H9 (cell line): ENCODE measurements at regions not wholly inside any gene's neighbourhood (a gene's known extent, or its start where the extent isn't known, plus 50 kb on each side); places are given as distances from the start of the nearest gene placed in this dataset.
A peak's percentile ranks its signal among the peaks of the same experiment; 100 is the strongest.

ENCODE experiments used
- DNase-seq: peaks from one replicate; pipeline ENCODE4 v3.0.0-alpha.2; 2017
- H2AFZ ChIP-seq: one replicate; pipeline ENCODE4 v1.6.1; 2013; ENCODE audit warnings: mild to moderate bottlenecking, low read length, control low read depth, moderate library complexity
- H2AK5ac ChIP-seq: 2 replicates; pipeline ENCODE4 v1.6.1; 2013; ENCODE audit warnings: low read length, control low read depth, mixed read lengths; ENCODE audit not compliant: insufficient read length
- H2BK120ac ChIP-seq: one replicate; pipeline ENCODE4 v1.6.1; 2013; ENCODE audit warnings: low read depth, mild to moderate bottlenecking, low read length, control low read depth, inconsistent platforms; ENCODE audit not compliant: poor library complexity, severe bottlenecking
- H2BK12ac ChIP-seq: 2 replicates; pipeline ENCODE4 v1.6.1; 2013; ENCODE audit warnings: low read length, control low read depth, mixed read lengths, low read depth; ENCODE audit not compliant: insufficient read length
- H2BK15ac ChIP-seq: 2 replicates; pipeline ENCODE4 v1.6.1; 2013; ENCODE audit warnings: low read depth, low read length, control low read depth
- H2BK20ac ChIP-seq: one replicate; pipeline ENCODE4 v1.6.1; 2013; ENCODE audit warnings: low read depth, mild to moderate bottlenecking, low read length, control low read depth, inconsistent platforms; ENCODE audit not compliant: poor library complexity, severe bottlenecking
- H2BK5ac ChIP-seq: 2 replicates; pipeline ENCODE4 v1.6.1; 2013; ENCODE audit warnings: low read length, control low read depth, mixed read lengths; ENCODE audit not compliant: insufficient read length
- H3K14ac ChIP-seq: 2 replicates; pipeline ENCODE4 v1.6.1; 2013; ENCODE audit warnings: low read length, control low read depth; ENCODE audit not compliant: insufficient read depth
- H3K18ac ChIP-seq: 2 replicates; pipeline ENCODE4 v1.6.1; 2013; ENCODE audit warnings: low read depth, mild to moderate bottlenecking, mixed read lengths, low read length, control low read depth; ENCODE audit not compliant: insufficient read length
- H3K23ac ChIP-seq: 2 replicates; pipeline ENCODE4 v1.6.1; 2013; ENCODE audit warnings: low read length, control low read depth, mixed read lengths, low read depth; ENCODE audit not compliant: insufficient read length
- H3K23me2 ChIP-seq: 2 replicates; pipeline ENCODE4 v1.6.1; 2013; ENCODE audit warnings: low read depth, mild to moderate bottlenecking, mixed read lengths, low read length, control low read depth; ENCODE audit not compliant: insufficient read length, poor library complexity, severe bottlenecking
- H3K27ac ChIP-seq: 2 replicates; pipeline ENCODE4 v1.5.1; 2013; ENCODE audit warnings: low read length, control low read depth, mixed read lengths, low read depth; ENCODE audit not compliant: insufficient read length
- H3K27me3 ChIP-seq: 2 replicates; pipeline ENCODE4 v1.6.1; 2013; ENCODE audit warnings: low read length, control low read depth, inconsistent platforms; ENCODE audit not compliant: insufficient read depth
- H3K4ac ChIP-seq: 2 replicates; pipeline ENCODE4 v1.6.1; 2013; ENCODE audit warnings: low read depth, mild to moderate bottlenecking, control low read depth, inconsistent platforms, low read length, moderate library complexity
- H3K4me1 ChIP-seq: 2 replicates; pipeline ENCODE4 v1.6.1; 2013; ENCODE audit warnings: low read length, control low read depth, inconsistent platforms; ENCODE audit not compliant: insufficient read depth
- H3K4me2 ChIP-seq: 2 replicates; pipeline ENCODE4 v1.6.1; 2013; ENCODE audit warnings: low read length, control low read depth, mixed read lengths; ENCODE audit not compliant: insufficient read length, insufficient read depth
- H3K56ac ChIP-seq: 2 replicates; pipeline ENCODE4 v1.6.1; 2013; ENCODE audit warnings: low read depth, mild to moderate bottlenecking, mixed read lengths, low read length, control low read depth; ENCODE audit not compliant: insufficient read length
- H3K79me1 ChIP-seq: 2 replicates; pipeline ENCODE4 v1.6.1; 2013; ENCODE audit warnings: low read depth, mild to moderate bottlenecking, moderate library complexity, low read length, control low read depth, inconsistent platforms; ENCODE audit not compliant: insufficient read depth, poor library complexity, severe bottlenecking
- H3K79me2 ChIP-seq: 2 replicates; pipeline ENCODE4 v1.6.1; 2013; ENCODE audit warnings: low read length, control low read depth, inconsistent platforms; ENCODE audit not compliant: insufficient read depth
- H3K9ac ChIP-seq: 2 replicates; pipeline ENCODE4 v1.6.1; 2013; ENCODE audit warnings: low read length, control low read depth, mixed read lengths; ENCODE audit not compliant: insufficient read length; ENCODE audit errors: extremely low read depth
- H3K9me3 ChIP-seq: one replicate; pipeline ENCODE4 v1.6.1; 2013; ENCODE audit warnings: low read depth, low read length, inconsistent platforms; ENCODE audit not compliant: control insufficient read depth
- H3T11ph ChIP-seq: one replicate; pipeline ENCODE4 v1.6.1; 2013; ENCODE audit warnings: mild to moderate bottlenecking, low read length, control low read depth, inconsistent platforms
- H4K20me1 ChIP-seq: one replicate; pipeline ENCODE4 v1.6.1; 2013; ENCODE audit not compliant: control insufficient read depth, insufficient read length, insufficient read depth
- H4K5ac ChIP-seq: 2 replicates; pipeline ENCODE4 v1.6.1; 2013; ENCODE audit warnings: low read depth, mild to moderate bottlenecking, mixed read lengths, low read length, control low read depth; ENCODE audit not compliant: insufficient read length
- H4K8ac ChIP-seq: replicated peaks from 2 replicates; pipeline ENCODE4 v1.6.1; 2013; ENCODE audit warnings: low read length, control low read depth, mixed read lengths, low read depth; ENCODE audit not compliant: insufficient read length
- H4K91ac ChIP-seq: 2 replicates; pipeline ENCODE4 v1.6.1; 2013; ENCODE audit warnings: low read depth, mild to moderate bottlenecking, moderate library complexity, mixed read lengths, low read length, control low read depth; ENCODE audit not compliant: insufficient read length
- H3K27ac Mint-ChIP-seq, 3 experiments: 2 replicates in 2 of 3; 3 replicates in 1 of 3; pipeline ENCODE4 v1.8.0; 2020 to 2021; ENCODE audit warnings: mixed read lengths in 3 of 3, mild to moderate bottlenecking in 1 of 3, moderate library complexity in 1 of 3
- H3K27me3 Mint-ChIP-seq: 2 replicates; pipeline ENCODE4 v1.8.0; 2021; ENCODE audit warnings: low read depth, mild to moderate bottlenecking, moderate library complexity, mixed read lengths
- H3K36me3 Mint-ChIP-seq, 3 experiments: 2 replicates in 2 of 3; 3 replicates in 1 of 3; pipeline ENCODE4 v1.8.0; 2020 to 2021; ENCODE audit warnings: low read depth in 3 of 3, mixed read lengths in 3 of 3; ENCODE audit not compliant: insufficient read depth in 1 of 3
- H3K4me1 Mint-ChIP-seq, 2 experiments: 2 replicates each; pipeline ENCODE4 v1.8.0; 2020; ENCODE audit warnings: mixed read lengths in 2 of 2
- H3K4me3 Mint-ChIP-seq, 2 experiments: 2 replicates in 1 of 2; 3 replicates in 1 of 2; pipeline ENCODE4 v1.8.0; 2020 to 2021; ENCODE audit warnings: mild to moderate bottlenecking in 2 of 2, mixed read lengths in 2 of 2, moderate library complexity in 1 of 2
- H3K9me3 Mint-ChIP-seq, 2 experiments: 2 replicates in 1 of 2; 3 replicates in 1 of 2; pipeline ENCODE4 v1.8.0; 2020; ENCODE audit warnings: mild to moderate bottlenecking in 2 of 2, mixed read lengths in 2 of 2, moderate library complexity in 1 of 2
- WGBS: extraction: QIAGEN DNeasy Blood & Tissue Kit; methylation state at CpG from one replicate; pipeline ENCODE4 v1.1.7; 2013; ENCODE audit warnings: missing lambda C conversion rate, low lambda C conversion rate, mixed read lengths; ENCODE audit not compliant: insufficient read length; ENCODE audit errors: extremely low coverage; 5-methylcytosine and 5-hydroxymethylcytosine counted together
- TF ChIP-seq, protein P1 (sequence below): fragments of 200-600 bp; sonication (generic); conservative IDR thresholded peaks from 3 replicates; pipeline ENCODE4 v1.8.0; 2021; ENCODE audit warnings: antibody characterized with exemption, mild to moderate bottlenecking

DNA sequence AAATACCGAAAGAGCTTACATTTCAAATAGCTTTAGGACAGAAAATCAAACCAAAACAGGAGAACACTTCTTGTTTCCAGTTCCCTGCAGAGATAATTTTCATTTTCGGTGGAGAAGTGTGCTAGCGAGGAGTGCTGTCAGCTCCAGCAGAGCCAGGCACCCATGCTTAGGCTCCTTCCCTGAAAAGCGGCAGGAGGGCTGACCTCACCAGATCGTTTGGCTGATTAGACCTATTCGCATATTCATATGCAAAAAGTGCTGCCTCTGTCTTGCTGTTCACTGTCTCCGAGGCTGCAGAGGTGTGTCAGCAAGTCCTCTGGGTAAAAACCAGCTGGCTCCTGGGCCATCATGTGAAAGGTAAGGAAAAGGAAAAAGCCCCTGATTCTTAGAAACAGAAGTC is 225.8 kb upstream of the COPS8 start:
- Histone ChIP-seq H3K4ac (no peak overlapping the region), H3K4me1 (peaks cover 3% of the 10 kb centered on the region; the same call in 1 of the 2 replicates), H3K27me3 (no peaks in the 10 kb centered on the region), H3K4me2 (no peak overlapping the region), H3K23me2 (no peaks in the 10 kb centered on the region), H2AFZ (no peak overlapping the region), H3K14ac (no peak overlapping the region), H3K56ac (no peak overlapping the region), H4K8ac (no peak overlapping the region), H4K5ac (no peak overlapping the region), H4K91ac (no peak overlapping the region), H3K18ac (no peak overlapping the region), H3T11ph (no peak overlapping the region), H4K20me1 (no peaks in the 10 kb centered on the region), H2BK120ac (no peak overlapping the region), H3K79me2 (no peaks in the 10 kb centered on the region), H2AK5ac (no peak overlapping the region), H2BK15ac (no peak overlapping the region), H3K9me3 (no peaks in the 10 kb centered on the region), H2BK20ac (no peak overlapping the region), H3K23ac (no peak overlapping the region), H2BK5ac (no peak overlapping the region), H3K9ac (no peak overlapping the region), H3K27ac (no peak overlapping the region), H2BK12ac (no peak overlapping the region), H3K79me1 (no peaks in the 10 kb centered on the region)
- Mint-ChIP-seq H3K27me3 (peaks cover 44% of the 10 kb centered on the region), H3K27ac (peak overlapping the region in 1 of 3 experiments; percentile 58; a peak in 3 of 7 replicates), H3K36me3 (peaks cover 13 to 29% (median 17%) of the 10 kb centered on the region in 3 experiments), H3K4me3 (no peak overlapping the region; a peak in 2 of 5 replicates), H3K9me3 (peaks cover 21 to 33% of the 10 kb centered on the region in 2 experiments), H3K4me1 (peaks cover 56 to 57% of the 10 kb centered on the region in 2 experiments)
- TF ChIP-seq, protein P1, sequence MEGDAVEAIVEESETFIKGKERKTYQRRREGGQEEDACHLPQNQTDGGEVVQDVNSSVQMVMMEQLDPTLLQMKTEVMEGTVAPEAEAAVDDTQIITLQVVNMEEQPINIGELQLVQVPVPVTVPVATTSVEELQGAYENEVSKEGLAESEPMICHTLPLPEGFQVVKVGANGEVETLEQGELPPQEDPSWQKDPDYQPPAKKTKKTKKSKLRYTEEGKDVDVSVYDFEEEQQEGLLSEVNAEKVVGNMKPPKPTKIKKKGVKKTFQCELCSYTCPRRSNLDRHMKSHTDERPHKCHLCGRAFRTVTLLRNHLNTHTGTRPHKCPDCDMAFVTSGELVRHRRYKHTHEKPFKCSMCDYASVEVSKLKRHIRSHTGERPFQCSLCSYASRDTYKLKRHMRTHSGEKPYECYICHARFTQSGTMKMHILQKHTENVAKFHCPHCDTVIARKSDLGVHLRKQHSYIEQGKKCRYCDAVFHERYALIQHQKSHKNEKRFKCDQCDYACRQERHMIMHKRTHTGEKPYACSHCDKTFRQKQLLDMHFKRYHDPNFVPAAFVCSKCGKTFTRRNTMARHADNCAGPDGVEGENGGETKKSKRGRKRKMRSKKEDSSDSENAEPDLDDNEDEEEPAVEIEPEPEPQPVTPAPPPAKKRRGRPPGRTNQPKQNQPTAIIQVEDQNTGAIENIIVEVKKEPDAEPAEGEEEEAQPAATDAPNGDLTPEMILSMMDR: no peak
- WGBS: no CpG with 5 or more reads among the region's 7 CpGs
- no peak for DNase-seq
